Thymus (tissue), 11 donors: ENCODE measurements at regions not wholly inside any gene's neighbourhood (a gene's known extent, or its start where the extent isn't known, plus 50 kb on each side); places are given as distances from the start of the nearest gene placed in this dataset.
"Not testable (repeated sequence)": the region's sequence is repeated elsewhere in the genome, so short reads cannot be mapped to it uniquely, and the experiment has no call there.

Source experiments
- DNase-seq, 9 donors: peaks; one replicate each; pipeline ENCODE4 v3.0.0-alpha.2; 2013; ENCODE audit warnings: low spot score in 9 of 9, low read depth in 6 of 9, missing footprints in 1 of 9
- H3K27ac ChIP-seq, 2 donors: one replicate each; pipeline ENCODE4 v1.5.1; 2013; ENCODE audit warnings: control low read depth in 1 of 2, low read depth in 1 of 2, low read length in 1 of 2, mild to moderate bottlenecking in 1 of 2, moderate library complexity in 1 of 2
- H3K27me3 ChIP-seq, 2 donors: one replicate each; pipeline ENCODE4 v1.5.1; 2013; ENCODE audit warnings: low read length in 1 of 2; ENCODE audit not compliant: control insufficient read depth in 2 of 2, insufficient read depth in 1 of 2
- H3K36me3 ChIP-seq, 2 donors: one replicate each; pipeline ENCODE4 v1.5.1; 2013; ENCODE audit warnings: low read length in 1 of 2, mild to moderate bottlenecking in 1 of 2, moderate library complexity in 1 of 2; ENCODE audit not compliant: control insufficient read depth in 2 of 2, insufficient read depth in 2 of 2
- H3K4me1 ChIP-seq, 2 donors: one replicate each; pipeline ENCODE4 v1.5.1; 2013; ENCODE audit warnings: low read length in 2 of 2; ENCODE audit not compliant: control insufficient read depth in 2 of 2, insufficient read depth in 2 of 2
- H3K4me3 ChIP-seq, 2 donors: one replicate each; pipeline ENCODE4 v1.5.1; 2013; ENCODE audit warnings: low read length in 2 of 2, control low read depth in 1 of 2, mild to moderate bottlenecking in 1 of 2
- H3K9me3 ChIP-seq, 2 donors: one replicate each; pipeline ENCODE4 v1.5.1; 2013; ENCODE audit warnings: low read length in 1 of 2, mild to moderate bottlenecking in 1 of 2; ENCODE audit not compliant: control insufficient read depth in 2 of 2, insufficient read depth in 1 of 2
- WGBS: extraction: QIAGEN DNeasy Blood & Tissue Kit; methylation state at CpG from one replicate; pipeline ENCODE4 v1.1.7; 2013; 5-methylcytosine and 5-hydroxymethylcytosine counted together
- donor health status: healthy.

- DNase-seq, H3K4me1 ChIP-seq, H3K27me3 ChIP-seq, H3K27ac ChIP-seq, H3K4me3 ChIP-seq, H3K36me3 ChIP-seq, H3K9me3 ChIP-seq: not testable (repeated sequence)
- 90% methylated on average over 1 of the region's 1 CpG for WGBS
Observed at GRCh38 chr20:7175827-7176226, 408.3 kb downstream of the BMP2 start.

- H3K4me1 ChIP-seq, result no peaks in the 10 kb centered on the region
- no peaks in the 10 kb centered on the region for H3K27me3 ChIP-seq
- no peak for DNase-seq
- H3K36me3 ChIP-seq, result no peaks in the 10 kb centered on the region
- 94% methylated on average over 2 of the region's 2 CpGs for WGBS
- H3K9me3 ChIP-seq, result no peaks in the 10 kb centered on the region
- no peak overlapping the region for H3K4me3 ChIP-seq
- no peak overlapping the region for H3K27ac ChIP-seq
Observed at GRCh38 chr20:7178004-7178403, 410.5 kb downstream of the BMP2 start.

- Histone ChIP-seq H3K9me3 (no peaks in the 10 kb centered on the region), H3K27ac (no peak overlapping the region), H3K4me3 (no peak overlapping the region), H3K27me3 (no peaks in the 10 kb centered on the region), H3K4me1 (no peaks in the 10 kb centered on the region), H3K36me3 (no peaks in the 10 kb centered on the region)
- WGBS, result 93% methylated on average over 4 of the region's 4 CpGs
- no peak for DNase-seq
Observed at GRCh38 chr20:7180256-7181045, 413.0 kb downstream of the BMP2 start.

GRCh38 chr20:7189231-7189630, 421.7 kb downstream of the BMP2 start:
- Histone ChIP-seq H3K36me3 (no peaks in the 10 kb centered on the region), H3K4me1 (no peaks in the 10 kb centered on the region), H3K9me3 (no peaks in the 10 kb centered on the region), H3K27me3 (no peaks in the 10 kb centered on the region), H3K4me3 (no peak overlapping the region), H3K27ac (no peak overlapping the region)
- no peak for DNase-seq
- 76% methylated on average over 2 of the region's 2 CpGs for WGBS

- H3K4me3 ChIP-seq, result no peak overlapping the region
Observed at GRCh38 chr20:7193681-7194080, 426.2 kb downstream of the BMP2 start.

GRCh38 chr20:7195704-7196103, 428.2 kb downstream of the BMP2 start:
- Histone ChIP-seq H3K27me3 (no peaks in the 10 kb centered on the region), H3K4me1 (no peaks in the 10 kb centered on the region), H3K36me3 (no peaks in the 10 kb centered on the region), H3K27ac (no peak overlapping the region), H3K4me3 (no peak overlapping the region), H3K9me3 (no peaks in the 10 kb centered on the region)
- no peak for DNase-seq
- WGBS, result 85% methylated on average over 5 of the region's 5 CpGs

More at GRCh38 chr20:7193681-7194080, 426.2 kb downstream of the BMP2 start:
- 85% methylated on average over 4 of the region's 4 CpGs for WGBS
- H3K36me3 ChIP-seq, result no peaks in the 10 kb centered on the region
- no peak overlapping the region for H3K27ac ChIP-seq
- no peaks in the 10 kb centered on the region for H3K4me1 ChIP-seq
- no peaks in the 10 kb centered on the region for H3K27me3 ChIP-seq
- no peak for DNase-seq
- H3K9me3 ChIP-seq, result no peaks in the 10 kb centered on the region

GRCh38 chr20:7196481-7196880, 429.0 kb downstream of the BMP2 start:
- H3K27me3 ChIP-seq, result no peaks in the 10 kb centered on the region
- no peaks in the 10 kb centered on the region for H3K36me3 ChIP-seq
- H3K4me3 ChIP-seq, result no peak overlapping the region
- 96% methylated on average over 1 of the region's 1 CpG for WGBS
- no peak overlapping the region for H3K27ac ChIP-seq
- no peaks in the 10 kb centered on the region for H3K4me1 ChIP-seq
- H3K9me3 ChIP-seq, result no peaks in the 10 kb centered on the region
- no peak for DNase-seq

- Histone ChIP-seq H3K27ac (no peak overlapping the region), H3K4me3 (no peak overlapping the region), H3K36me3 (no peaks in the 10 kb centered on the region), H3K9me3 (no peaks in the 10 kb centered on the region), H3K4me1 (no peaks in the 10 kb centered on the region), H3K27me3 (no peaks in the 10 kb centered on the region)
- WGBS, result 94% methylated on average over 2 of the region's 2 CpGs
- DNase-seq, result no peak
Observed at GRCh38 chr20:7199861-7200260, 432.4 kb downstream of the BMP2 start.

GRCh38 chr20:7207186-7207798, 439.8 kb downstream of the BMP2 start:
- 86% methylated on average over 6 of the region's 6 CpGs for WGBS
- no peaks in the 10 kb centered on the region for H3K4me1 ChIP-seq
- H3K27me3 ChIP-seq, result no peaks in the 10 kb centered on the region

More at GRCh38 chr20:7207186-7207798, 439.8 kb downstream of the BMP2 start:
- Histone ChIP-seq H3K27ac (no peak overlapping the region), H3K9me3 (no peaks in the 10 kb centered on the region), H3K4me3 (no peak overlapping the region), H3K36me3 (no peaks in the 10 kb centered on the region)
- DNase-seq, result no peak
